Osteoblast (primary cell): ENCODE measurements at regions not wholly inside any gene's neighbourhood (a gene's known extent, or its start where the extent isn't known, plus 50 kb on each side); places are given as distances from the start of the nearest gene placed in this dataset.

Experiments used
- DNase-seq: peaks from one replicate; pipeline ENCODE4 v3.0.0; 2011; ENCODE audit warnings: low spot score, mixed read lengths; ENCODE audit not compliant: insufficient read length; ENCODE audit errors: missing footprints
- H2AFZ ChIP-seq: 2 replicates; pipeline ENCODE4 v1.6.0; 2011; ENCODE audit warnings: mild to moderate bottlenecking, low read length
- H3K27ac ChIP-seq: 2 replicates; pipeline ENCODE4 v1.5.1; 2011; ENCODE audit warnings: mild to moderate bottlenecking, low read depth, low read length, moderate library complexity
- H3K27me3 ChIP-seq: 2 replicates; pipeline ENCODE4 v1.6.0; 2012; ENCODE audit warnings: mild to moderate bottlenecking, control low read depth, inconsistent platforms, low read length, moderate library complexity; ENCODE audit not compliant: insufficient read depth
- H3K36me3 ChIP-seq: 2 replicates; pipeline ENCODE4 v1.5.1; 2011; ENCODE audit warnings: mild to moderate bottlenecking, low read length, control low read depth, moderate library complexity; ENCODE audit not compliant: insufficient read depth
- H3K4me1 ChIP-seq: 2 replicates; pipeline ENCODE4 v1.5.1; 2011; ENCODE audit warnings: mild to moderate bottlenecking, low read length, control low read depth, moderate library complexity; ENCODE audit not compliant: insufficient read depth
- H3K4me2 ChIP-seq: 2 replicates; pipeline ENCODE4 v1.6.0; 2011; ENCODE audit warnings: mild to moderate bottlenecking, low read length; ENCODE audit not compliant: insufficient read depth
- H3K4me3 ChIP-seq: fragments of 200-600 bp; sonication (generic); 3 replicates; pipeline ENCODE4 v1.5.1; 2012; ENCODE audit warnings: mild to moderate bottlenecking, low read length, inconsistent platforms; ENCODE audit not compliant: insufficient read depth
- H3K79me2 ChIP-seq: 2 replicates; pipeline ENCODE4 v1.6.0; 2012; ENCODE audit warnings: mild to moderate bottlenecking, low read length, control low read depth, inconsistent platforms; ENCODE audit not compliant: insufficient read depth
- H3K9me3 ChIP-seq: 2 replicates; pipeline ENCODE4 v1.5.1; 2011; ENCODE audit warnings: low read depth, low read length, control low read depth
- H4K20me1 ChIP-seq: 2 replicates; pipeline ENCODE4 v1.6.0; 2012; ENCODE audit warnings: mild to moderate bottlenecking, low read length, control low read depth; ENCODE audit not compliant: insufficient read depth
- CTCF ChIP-seq: IDR thresholded peaks from 2 replicates; pipeline ENCODE4 v1.5.1; 2011; ENCODE audit warnings: mild to moderate bottlenecking, low read depth, low read length, moderate library complexity; ENCODE audit errors: extremely low read depth

GRCh38 chrX:88991583-88992132 lies 244.6 kb downstream of the CPXCR1 start:
- Histone ChIP-seq H2AFZ (no peak overlapping the region), H4K20me1 (no peaks in the 10 kb centered on the region), H3K36me3 (no peaks in the 10 kb centered on the region), H3K27me3 (no peaks in the 10 kb centered on the region), H3K79me2 (no peaks in the 10 kb centered on the region), H3K9me3 (no peaks in the 10 kb centered on the region), H3K4me1 (no peaks in the 10 kb centered on the region), H3K4me2 (no peak overlapping the region), H3K27ac (no peak overlapping the region), H3K4me3 (no peak overlapping the region)
- TF ChIP-seq CTCF = no peak
- no peak for DNase-seq

GRCh38 chrX:89021964-89022363 lies 274.9 kb downstream of the CPXCR1 start:
- Histone ChIP-seq H3K27me3 (no peaks in the 10 kb centered on the region), H3K79me2 (no peaks in the 10 kb centered on the region), H3K9me3 (no peaks in the 10 kb centered on the region), H3K4me2 (no peak overlapping the region), H3K36me3 (no peaks in the 10 kb centered on the region), H3K4me1 (no peaks in the 10 kb centered on the region), H4K20me1 (no peaks in the 10 kb centered on the region), H3K27ac (no peak overlapping the region), H3K4me3 (no peak overlapping the region), H2AFZ (no peak overlapping the region)
- no peak for DNase-seq
- no peak for TF ChIP-seq CTCF

GRCh38 chrX:89033723-89034122 lies 286.7 kb downstream of the CPXCR1 start:
- H3K27ac ChIP-seq = no peak overlapping the region
- H3K36me3 ChIP-seq = no peaks in the 10 kb centered on the region
- no peak overlapping the region for H3K4me3 ChIP-seq

GRCh38 chrX:89034679-89035078 lies 287.7 kb downstream of the CPXCR1 start:
- H3K4me2 ChIP-seq = no peak overlapping the region
- no peaks in the 10 kb centered on the region for H3K79me2 ChIP-seq
- H2AFZ ChIP-seq = no peak overlapping the region
- H4K20me1 ChIP-seq = no peaks in the 10 kb centered on the region
- H3K27ac ChIP-seq = no peak overlapping the region
- no peak overlapping the region for H3K4me3 ChIP-seq
- DNase-seq = no peak
- peaks cover 4% of the 10 kb centered on the region for H3K9me3 ChIP-seq
- H3K27me3 ChIP-seq = no peaks in the 10 kb centered on the region
- no peak for TF ChIP-seq CTCF
- no peaks in the 10 kb centered on the region for H3K4me1 ChIP-seq
- H3K36me3 ChIP-seq = no peaks in the 10 kb centered on the region

More at GRCh38 chrX:89033723-89034122, 286.7 kb downstream of the CPXCR1 start:
- DNase-seq = no peak
- Histone ChIP-seq H3K9me3 (peaks cover 4% of the 10 kb centered on the region), H2AFZ (no peak overlapping the region), H3K4me1 (no peaks in the 10 kb centered on the region), H3K4me2 (no peak overlapping the region), H4K20me1 (no peaks in the 10 kb centered on the region), H3K79me2 (no peaks in the 10 kb centered on the region), H3K27me3 (no peaks in the 10 kb centered on the region)
- TF ChIP-seq CTCF = no peak
